Activated CD4-positive, alpha-beta T cell treated with anti-CD3 and anti-CD28 coated beads, Interleukin-2, Interleukin-4, amounts not matched to agents 100 ng/mL and 50 ng/mL, durations not matched to agents 16 hours and 8 hours (primary cell): ENCODE measurements at regions not wholly inside any gene's neighbourhood (a gene's known extent, or its start where the extent isn't known, plus 50 kb on each side); places are given as distances from the start of the nearest gene placed in this dataset.
"Not testable (repeated sequence)": the region's sequence is repeated elsewhere in the genome, so short reads cannot be mapped to it uniquely, and the experiment has no call there.

Experiments used
- DNase-seq: peaks from one replicate; pipeline ENCODE4 v3.0.0-alpha.2; 2020; ENCODE audit warnings: low spot score

- no peak for DNase-seq
These were observed 322.0 kb upstream of the FKBP1C start for GRCh38 chr6:62889240-62889639.

- peak; percentile 3 for DNase-seq
These were observed 320.1 kb upstream of the FKBP1C start for GRCh38 chr6:62891065-62891647.

- DNase-seq, result no peak
These were observed 317.2 kb upstream of the FKBP1C start for GRCh38 chr6:62894114-62894513.

GRCh38 chr6:62903266-62903665 lies 308.0 kb upstream of the FKBP1C start:
- DNase-seq, result no peak

- DNase-seq, result no peak
These were observed 306.6 kb upstream of the FKBP1C start for GRCh38 chr6:62904687-62905086.

- no peak for DNase-seq
These were observed 296.7 kb upstream of the FKBP1C start for GRCh38 chr6:62914530-62914929.

GRCh38 chr6:62923728-62924127 lies 287.5 kb upstream of the FKBP1C start:
- no peak for DNase-seq

- no peak for DNase-seq
These were observed 270.4 kb upstream of the FKBP1C start for GRCh38 chr6:62940848-62941247.

- DNase-seq, result no peak
These were observed 269.3 kb upstream of the FKBP1C start for GRCh38 chr6:62942000-62942399.

GRCh38 chr6:62968834-62969233 lies 242.4 kb upstream of the FKBP1C start:
- DNase-seq, result no peak

GRCh38 chr6:62971976-62972658 lies 239.2 kb upstream of the FKBP1C start:
- no peak for DNase-seq

- no peak for DNase-seq
These were observed 236.8 kb upstream of the FKBP1C start for GRCh38 chr6:62974452-62974851.

GRCh38 chr6:62976566-62976965 lies 234.7 kb upstream of the FKBP1C start:
- DNase-seq, result no peak

GRCh38 chr6:62978920-62979319 lies 232.3 kb upstream of the FKBP1C start:
- DNase-seq, result no peak

- no peak for DNase-seq
These were observed 231.2 kb upstream of the FKBP1C start for GRCh38 chr6:62980093-62980492.

GRCh38 chr6:62980724-62981123 lies 230.5 kb upstream of the FKBP1C start:
- no peak for DNase-seq

- DNase-seq, result no peak
These were observed 228.3 kb upstream of the FKBP1C start for GRCh38 chr6:62982951-62983350.

GRCh38 chr6:62991696-62992095 lies 219.6 kb upstream of the FKBP1C start:
- DNase-seq, result not testable (repeated sequence)

- DNase-seq, result no peak
These were observed 217.3 kb upstream of the FKBP1C start for GRCh38 chr6:62993951-62994350.

- DNase-seq, result no peak
These were observed 213.2 kb upstream of the FKBP1C start for GRCh38 chr6:62998022-62998421.

GRCh38 chr6:62999242-62999641 lies 212.0 kb upstream of the FKBP1C start:
- not testable (repeated sequence) for DNase-seq

- no peak for DNase-seq
These were observed 211.5 kb upstream of the FKBP1C start for GRCh38 chr6:62999796-63000195.

GRCh38 chr6:63006018-63006417 lies 205.3 kb upstream of the FKBP1C start:
- DNase-seq, result not testable (repeated sequence)

GRCh38 chr6:63010962-63011361 lies 200.3 kb upstream of the FKBP1C start:
- not testable (repeated sequence) for DNase-seq
